ENCODE measurements at regions not wholly inside any gene's neighbourhood (a gene's known extent, or its start where the extent isn't known, plus 50 kb on each side); places are given as distances from the start of the nearest gene placed in this dataset.
A peak's percentile ranks its signal among the peaks of the same experiment; 100 is the strongest.

DNA sequence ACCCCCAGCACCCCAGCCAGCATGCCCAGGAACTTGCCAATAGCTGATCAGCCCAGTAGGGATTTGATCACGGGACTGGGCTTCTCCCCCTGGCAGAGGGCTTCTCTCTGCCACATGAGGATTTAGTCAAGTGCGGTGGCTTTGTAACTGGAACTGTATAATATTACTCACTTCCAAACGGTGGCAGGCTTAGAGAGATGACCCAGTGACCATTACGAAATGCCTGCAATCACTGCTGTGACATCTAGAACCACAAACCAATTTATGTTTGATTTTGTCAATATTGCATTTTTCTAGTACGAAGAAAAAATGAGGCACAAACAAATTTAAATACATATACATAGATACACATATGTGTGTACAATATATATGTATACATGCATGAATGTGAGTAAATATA, 192.1 kb downstream of the ERCC6L2 start:
- no peaks in the 10 kb centered on the region for H3K36me3 ChIP-seq (ENCODE audit: control insufficient read depth, insufficient read depth, low read length)
- no peaks in the 10 kb centered on the region for H3K9me3 ChIP-seq (ENCODE audit: control insufficient read depth, insufficient read depth, low read depth, low read length)
- H4K20me1 ChIP-seq (ENCODE audit: control insufficient read depth, extremely low read depth, insufficient read depth, low read length), result no peaks in the 10 kb centered on the region
- no peak overlapping the region for H2AFZ ChIP-seq (ENCODE audit: low read length)
- no peaks in the 10 kb centered on the region for H3K79me2 ChIP-seq (ENCODE audit: control insufficient read depth, insufficient read depth, low read length)
- H3K9ac ChIP-seq (ENCODE audit: insufficient read depth, low read length), result no peak overlapping the region
- H3K4me2 ChIP-seq (ENCODE audit: extremely low read depth, insufficient read depth, low read length), result no peak overlapping the region
- no peak for TF ChIP-seq EZH2 (IDR thresholded peaks at IDR 0.05; ENCODE audit: low read length, missing control alignments)
- TF ChIP-seq, protein P1, sequence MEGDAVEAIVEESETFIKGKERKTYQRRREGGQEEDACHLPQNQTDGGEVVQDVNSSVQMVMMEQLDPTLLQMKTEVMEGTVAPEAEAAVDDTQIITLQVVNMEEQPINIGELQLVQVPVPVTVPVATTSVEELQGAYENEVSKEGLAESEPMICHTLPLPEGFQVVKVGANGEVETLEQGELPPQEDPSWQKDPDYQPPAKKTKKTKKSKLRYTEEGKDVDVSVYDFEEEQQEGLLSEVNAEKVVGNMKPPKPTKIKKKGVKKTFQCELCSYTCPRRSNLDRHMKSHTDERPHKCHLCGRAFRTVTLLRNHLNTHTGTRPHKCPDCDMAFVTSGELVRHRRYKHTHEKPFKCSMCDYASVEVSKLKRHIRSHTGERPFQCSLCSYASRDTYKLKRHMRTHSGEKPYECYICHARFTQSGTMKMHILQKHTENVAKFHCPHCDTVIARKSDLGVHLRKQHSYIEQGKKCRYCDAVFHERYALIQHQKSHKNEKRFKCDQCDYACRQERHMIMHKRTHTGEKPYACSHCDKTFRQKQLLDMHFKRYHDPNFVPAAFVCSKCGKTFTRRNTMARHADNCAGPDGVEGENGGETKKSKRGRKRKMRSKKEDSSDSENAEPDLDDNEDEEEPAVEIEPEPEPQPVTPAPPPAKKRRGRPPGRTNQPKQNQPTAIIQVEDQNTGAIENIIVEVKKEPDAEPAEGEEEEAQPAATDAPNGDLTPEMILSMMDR (conservative IDR thresholded peaks at IDR 0.05 in 1 of 2, IDR thresholded peaks at IDR 0.05 in 1 of 2; ENCODE audit: low read depth in 1 of 2, low read length in 2 of 2), result no peak
- H3K4me1 ChIP-seq (ENCODE audit: control insufficient read depth, extremely low read depth, insufficient read depth, low read length), result no peaks in the 10 kb centered on the region
- DNase-seq (ENCODE audit: low read depth in 2 of 2), result no peak
- H3K27me3 ChIP-seq (ENCODE audit: control insufficient read depth, insufficient read depth, low read length), result peaks cover 4% of the 10 kb centered on the region
- no peak overlapping the region for H3K27ac ChIP-seq (ENCODE audit: insufficient read depth, low read length)
- H3K4me3 ChIP-seq (replicated peaks in 1 of 4; ENCODE audit: control extremely low read depth in 1 of 4, insufficient read depth in 1 of 4, low read depth in 3 of 4, low read length in 4 of 4), result no peak overlapping the region

DNA sequence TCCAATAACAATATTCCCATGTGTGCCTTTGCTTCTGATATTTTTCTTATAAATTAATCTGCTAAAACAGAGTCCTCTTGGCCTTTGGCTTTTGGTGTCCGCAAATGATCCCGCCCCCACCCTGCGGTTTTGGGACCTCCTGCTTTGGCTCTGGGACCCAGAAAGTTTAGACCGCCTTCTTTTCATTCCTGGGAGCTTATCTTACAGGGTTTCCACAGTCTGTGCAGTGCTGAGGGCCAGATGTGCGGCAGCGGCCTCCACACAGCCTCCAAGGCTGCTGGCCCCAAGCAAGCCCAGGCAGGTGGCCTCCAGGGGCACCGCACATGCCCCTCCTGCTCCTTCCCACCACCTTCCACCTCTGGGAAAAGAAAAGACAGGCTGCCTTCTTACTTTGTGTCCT, 191.5 kb downstream of the ERCC6L2 start:
- peaks cover 3% of the 10 kb centered on the region for H3K27me3 ChIP-seq (ENCODE audit: control insufficient read depth, insufficient read depth, low read length)
- no peaks in the 10 kb centered on the region for H3K4me1 ChIP-seq (ENCODE audit: control insufficient read depth, extremely low read depth, insufficient read depth, low read length)
- H2AFZ ChIP-seq (ENCODE audit: low read length), result no peak overlapping the region
- no peaks in the 10 kb centered on the region for H3K9me3 ChIP-seq (ENCODE audit: control insufficient read depth, insufficient read depth, low read depth, low read length)
- no peaks in the 10 kb centered on the region for H4K20me1 ChIP-seq (ENCODE audit: control insufficient read depth, extremely low read depth, insufficient read depth, low read length)
- H3K4me3 ChIP-seq (replicated peaks in 1 of 4; ENCODE audit: control extremely low read depth in 1 of 4, insufficient read depth in 1 of 4, low read depth in 3 of 4, low read length in 4 of 4), result no peak overlapping the region
- H3K36me3 ChIP-seq (ENCODE audit: control insufficient read depth, insufficient read depth, low read length), result no peaks in the 10 kb centered on the region
- no peak overlapping the region for H3K27ac ChIP-seq (ENCODE audit: insufficient read depth, low read length)
- peak in 1 of 2 donors; percentile 74 for DNase-seq (ENCODE audit: low read depth in 2 of 2)
- H3K9ac ChIP-seq (ENCODE audit: insufficient read depth, low read length), result no peak overlapping the region
- TF ChIP-seq, protein P1 (conservative IDR thresholded peaks at IDR 0.05 in 1 of 2, IDR thresholded peaks at IDR 0.05 in 1 of 2; ENCODE audit: low read depth in 1 of 2, low read length in 2 of 2), result no peak
- no peak for TF ChIP-seq EZH2 (IDR thresholded peaks at IDR 0.05; ENCODE audit: low read length, missing control alignments)
- H3K79me2 ChIP-seq (ENCODE audit: control insufficient read depth, insufficient read depth, low read length), result no peaks in the 10 kb centered on the region
- no peak overlapping the region for H3K4me2 ChIP-seq (ENCODE audit: extremely low read depth, insufficient read depth, low read length)

DNA sequence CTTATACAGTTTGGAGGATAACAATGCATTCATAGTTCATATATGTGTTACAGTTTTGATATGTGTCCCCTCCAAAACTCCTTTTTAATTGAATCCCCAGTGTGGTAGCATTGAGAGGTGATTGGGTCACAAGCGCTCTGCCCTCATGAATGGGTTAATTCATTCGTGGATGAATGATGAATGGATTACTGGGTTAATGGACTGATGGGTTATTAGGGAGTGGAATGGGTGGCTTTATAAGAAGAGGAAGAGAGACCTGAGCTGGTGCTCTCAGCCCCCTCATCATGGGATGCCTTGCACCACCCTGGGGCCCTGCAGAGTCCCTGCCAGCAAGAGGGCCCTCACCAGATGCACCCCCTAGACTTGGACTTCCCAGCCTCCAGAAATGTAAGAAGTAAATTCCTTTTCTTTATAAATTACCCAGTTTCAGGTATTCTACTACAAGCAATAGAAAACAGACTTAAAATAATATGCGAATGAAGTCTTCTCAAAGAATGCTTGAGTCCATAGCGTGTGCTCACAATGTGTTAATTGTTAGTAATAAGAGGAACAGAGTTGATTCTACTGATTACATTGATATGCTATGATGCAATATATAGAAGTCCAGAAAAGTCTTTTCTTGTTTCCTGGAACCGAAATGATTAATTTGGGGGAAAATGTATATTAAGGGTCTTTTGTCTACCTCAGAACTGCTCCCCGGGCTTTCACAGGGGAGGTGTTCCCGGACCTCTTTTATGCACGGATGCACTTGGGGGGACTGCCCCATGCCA, 190.2 kb downstream of the ERCC6L2 start:
- no peak overlapping the region for H2AFZ ChIP-seq (ENCODE audit: low read length)
- no peaks in the 10 kb centered on the region for H3K36me3 ChIP-seq (ENCODE audit: control insufficient read depth, insufficient read depth, low read length)
- TF ChIP-seq EZH2 (IDR thresholded peaks at IDR 0.05; ENCODE audit: low read length, missing control alignments), result no peak
- TF ChIP-seq, protein P1 (conservative IDR thresholded peaks at IDR 0.05 in 1 of 2, IDR thresholded peaks at IDR 0.05 in 1 of 2; ENCODE audit: low read depth in 1 of 2, low read length in 2 of 2), result no peak
- no peak overlapping the region for H3K27ac ChIP-seq (ENCODE audit: insufficient read depth, low read length)
- peaks cover 2% of the 10 kb centered on the region for H3K27me3 ChIP-seq (ENCODE audit: control insufficient read depth, insufficient read depth, low read length)
- no peaks in the 10 kb centered on the region for H3K4me1 ChIP-seq (ENCODE audit: control insufficient read depth, extremely low read depth, insufficient read depth, low read length)
- H3K79me2 ChIP-seq (ENCODE audit: control insufficient read depth, insufficient read depth, low read length), result no peaks in the 10 kb centered on the region
- H3K9me3 ChIP-seq (ENCODE audit: control insufficient read depth, insufficient read depth, low read depth, low read length), result no peaks in the 10 kb centered on the region
- H3K4me2 ChIP-seq (ENCODE audit: extremely low read depth, insufficient read depth, low read length), result no peak overlapping the region
- no peaks in the 10 kb centered on the region for H4K20me1 ChIP-seq (ENCODE audit: control insufficient read depth, extremely low read depth, insufficient read depth, low read length)
- H3K4me3 ChIP-seq (replicated peaks in 1 of 4; ENCODE audit: control extremely low read depth in 1 of 4, insufficient read depth in 1 of 4, low read depth in 3 of 4, low read length in 4 of 4), result no peak overlapping the region
- no peak overlapping the region for H3K9ac ChIP-seq (ENCODE audit: insufficient read depth, low read length)
- DNase-seq (ENCODE audit: low read depth in 2 of 2), result no peak
